ENCODE measurements at regions not wholly inside any gene's neighbourhood (a gene's known extent, or its start where the extent isn't known, plus 50 kb on each side); places are given as distances from the start of the nearest gene placed in this dataset.
A peak's percentile ranks its signal among the peaks of the same experiment; 100 is the strongest.

- Histone ChIP-seq H3K27ac (no peak overlapping the region), H3K36me3 (no peaks in the 10 kb centered on the region), H3K4me1 (peaks cover 11% of the 10 kb centered on the region), H3K4me3 (no peak overlapping the region), H3K27me3 (ENCODE audit: low read depth) (peaks cover 9% of the 10 kb centered on the region), H3K9me3 (peaks cover 12% of the 10 kb centered on the region)
- intact Hi-C loops (cut with DNase I), result no loop called here
- TF ChIP-seq CTCF (IDR thresholded peaks at IDR 0.05), result no peak
- DNase-seq (no peak), ATAC-seq (no peak)
Measured at GRCh38 chr2:120662746-120663145, 72.9 kb upstream of the GLI2 start.

- ATAC-seq (no peak), DNase-seq (no peak)
- peaks cover 12% of the 10 kb centered on the region for H3K9me3 ChIP-seq
- H3K27ac ChIP-seq, result no peak overlapping the region
- no peak overlapping the region for H3K4me3 ChIP-seq
- intact Hi-C loops (cut with DNase I), result no loop called here
- peaks cover 25% of the 10 kb centered on the region for H3K27me3 ChIP-seq (ENCODE audit: low read depth)
- no peak for TF ChIP-seq CTCF (IDR thresholded peaks at IDR 0.05)
- peaks cover 13% of the 10 kb centered on the region for H3K4me1 ChIP-seq
- no peaks in the 10 kb centered on the region for H3K36me3 ChIP-seq
Measured at GRCh38 chr2:120666433-120666832, 69.2 kb upstream of the GLI2 start.

- DNase-seq (no peak), ATAC-seq (no peak)
- no peak for TF ChIP-seq CTCF (IDR thresholded peaks at IDR 0.05)
- Histone ChIP-seq H3K27me3 (ENCODE audit: low read depth) (peaks cover 19% of the 10 kb centered on the region), H3K4me3 (no peak overlapping the region), H3K27ac (no peak overlapping the region), H3K4me1 (peaks cover 13% of the 10 kb centered on the region), H3K9me3 (peaks cover 12% of the 10 kb centered on the region), H3K36me3 (no peaks in the 10 kb centered on the region)
- intact Hi-C loops (cut with DNase I), result no loop called here
Measured at GRCh38 chr2:120667981-120668380, 67.7 kb upstream of the GLI2 start.

GRCh38 chr2:120669121-120669952, 66.3 kb upstream of the GLI2 start:
- Histone ChIP-seq H3K4me3 (no peak overlapping the region), H3K27me3 (ENCODE audit: low read depth) (peaks cover 20% of the 10 kb centered on the region), H3K36me3 (no peaks in the 10 kb centered on the region), H3K27ac (peak overlapping the region; percentile 60), H3K4me1 (peaks cover 13% of the 10 kb centered on the region), H3K9me3 (peaks cover 11% of the 10 kb centered on the region)
- intact Hi-C loops (cut with DNase I), result no loop called here
- DNase-seq (peak; percentile 60), ATAC-seq (peak; percentile 79 to 85)
- TF ChIP-seq CTCF (IDR thresholded peaks at IDR 0.05), result peak; percentile 33

GRCh38 chr2:120669971-120670370, 65.7 kb upstream of the GLI2 start:
- Histone ChIP-seq H3K9me3 (peaks cover 5% of the 10 kb centered on the region), H3K27ac (no peak overlapping the region), H3K4me1 (peaks cover 13% of the 10 kb centered on the region), H3K4me3 (no peak overlapping the region), H3K36me3 (no peaks in the 10 kb centered on the region), H3K27me3 (ENCODE audit: low read depth) (peaks cover 22% of the 10 kb centered on the region)
- TF ChIP-seq CTCF (IDR thresholded peaks at IDR 0.05), result no peak
- intact Hi-C loops (cut with DNase I), result no loop called here
- ATAC-seq (no peak), DNase-seq (no peak)
